ENCODE measurements at regions not wholly inside any gene's neighbourhood (a gene's known extent, or its start where the extent isn't known, plus 50 kb on each side); places are given as distances from the start of the nearest gene placed in this dataset.
"Not testable (repeated sequence)": the region's sequence is repeated elsewhere in the genome, so short reads cannot be mapped to it uniquely, and the experiment has no call there.

DNA sequence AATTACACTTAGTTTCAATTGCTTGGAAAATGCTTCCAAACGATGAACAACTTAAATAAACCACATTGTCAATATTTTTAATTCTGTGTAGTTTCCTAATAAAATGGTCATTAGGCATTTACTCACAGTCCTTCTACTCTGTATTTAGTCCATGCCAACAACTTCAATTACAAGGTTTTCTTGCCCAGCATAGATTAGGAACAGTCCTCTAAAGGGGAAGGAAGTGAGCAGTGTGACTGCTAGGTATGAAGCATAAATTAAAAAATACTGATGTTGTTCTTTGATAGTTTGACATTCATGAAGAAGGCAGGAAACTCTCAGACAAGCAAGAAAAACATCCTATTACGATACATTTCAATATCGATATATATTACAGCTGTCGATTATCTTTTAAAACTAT, 716.0 kb upstream of the PCDH9 start:
- H3K9me3 ChIP-seq (ENCODE audit: control insufficient read depth, low read length), result no peaks in the 10 kb centered on the region
- H3K27me3 ChIP-seq (ENCODE audit: control insufficient read depth, insufficient read depth, low read length, poor library complexity, severe bottlenecking), result no peaks in the 10 kb centered on the region
- H3K36me3 ChIP-seq (ENCODE audit: control insufficient read depth, insufficient read depth, low read length), result no peaks in the 10 kb centered on the region
- no peak overlapping the region for H3K4me3 ChIP-seq (ENCODE audit: insufficient read depth, low read depth, low read length)
- no peak overlapping the region for H3K27ac ChIP-seq (ENCODE audit: insufficient read depth, low read depth, low read length, poor library complexity, severe bottlenecking)
- no peaks in the 10 kb centered on the region for H3K4me1 ChIP-seq (ENCODE audit: control insufficient read depth, insufficient read depth, low read length)
- WGBS, 2 experiments, result 91% methylated on average over 4 of the region's 4 CpGs; no CpG with 5 or more reads in 1 of the 2 experiments

DNA sequence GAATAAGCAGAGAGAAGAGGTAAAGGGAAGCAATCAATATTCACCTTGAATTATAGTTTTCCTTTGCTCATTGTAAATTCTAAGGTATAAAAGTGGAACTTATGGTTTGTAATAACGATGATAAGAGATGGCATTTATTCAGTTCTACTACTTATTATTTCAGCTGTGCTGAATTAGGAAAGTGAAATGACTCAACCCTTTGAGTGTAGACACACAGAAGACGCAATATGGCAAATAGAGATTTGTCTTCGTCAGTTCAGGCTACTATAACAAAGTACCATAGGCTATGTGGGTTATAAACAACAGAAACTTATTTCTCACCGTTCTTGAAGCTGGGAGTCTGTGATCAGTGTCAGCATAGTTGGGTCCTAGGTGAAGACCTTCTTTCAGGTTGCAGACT, 713.0 kb upstream of the PCDH9 start:
- WGBS, 2 experiments, result 86 to 89% methylated on average over 2 to 4 of the region's 4 CpGs
- Histone ChIP-seq H3K4me1 (ENCODE audit: control insufficient read depth, insufficient read depth, low read length) (no peaks in the 10 kb centered on the region), H3K27me3 (ENCODE audit: control insufficient read depth, insufficient read depth, low read length, poor library complexity, severe bottlenecking) (no peaks in the 10 kb centered on the region), H3K27ac (ENCODE audit: insufficient read depth, low read depth, low read length, poor library complexity, severe bottlenecking) (no peak overlapping the region), H3K36me3 (ENCODE audit: control insufficient read depth, insufficient read depth, low read length) (no peaks in the 10 kb centered on the region), H3K4me3 (ENCODE audit: insufficient read depth, low read depth, low read length) (no peak overlapping the region), H3K9me3 (ENCODE audit: control insufficient read depth, low read length) (no peaks in the 10 kb centered on the region)

DNA sequence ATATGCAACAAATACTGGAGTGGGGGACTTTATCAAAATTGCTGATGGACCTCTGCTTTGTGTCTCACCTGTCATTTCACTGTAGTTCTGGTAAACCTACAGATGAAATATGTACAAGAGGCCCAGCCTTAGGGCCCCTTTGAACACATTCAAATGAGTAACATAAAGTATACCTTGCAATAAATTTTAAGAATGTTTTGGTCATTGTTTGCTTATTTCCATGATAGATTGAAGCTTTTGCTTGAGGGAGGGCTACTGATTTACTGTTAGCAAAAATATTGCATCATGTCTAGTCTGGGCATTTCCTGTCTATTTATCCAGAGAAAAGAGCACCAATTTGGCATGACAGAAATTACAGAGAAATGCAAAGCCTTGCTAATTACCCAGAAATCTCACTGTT, 705.5 kb upstream of the PCDH9 start:
- no peak overlapping the region for H3K4me3 ChIP-seq (ENCODE audit: insufficient read depth, low read depth, low read length)
- H3K4me1 ChIP-seq (ENCODE audit: control insufficient read depth, insufficient read depth, low read length), result no peaks in the 10 kb centered on the region
- no peaks in the 10 kb centered on the region for H3K27me3 ChIP-seq (ENCODE audit: control insufficient read depth, insufficient read depth, low read length, poor library complexity, severe bottlenecking)
- no peaks in the 10 kb centered on the region for H3K36me3 ChIP-seq (ENCODE audit: control insufficient read depth, insufficient read depth, low read length)
- H3K9me3 ChIP-seq (ENCODE audit: control insufficient read depth, low read length), result no peaks in the 10 kb centered on the region
- no peak overlapping the region for H3K27ac ChIP-seq (ENCODE audit: insufficient read depth, low read depth, low read length, poor library complexity, severe bottlenecking)

DNA sequence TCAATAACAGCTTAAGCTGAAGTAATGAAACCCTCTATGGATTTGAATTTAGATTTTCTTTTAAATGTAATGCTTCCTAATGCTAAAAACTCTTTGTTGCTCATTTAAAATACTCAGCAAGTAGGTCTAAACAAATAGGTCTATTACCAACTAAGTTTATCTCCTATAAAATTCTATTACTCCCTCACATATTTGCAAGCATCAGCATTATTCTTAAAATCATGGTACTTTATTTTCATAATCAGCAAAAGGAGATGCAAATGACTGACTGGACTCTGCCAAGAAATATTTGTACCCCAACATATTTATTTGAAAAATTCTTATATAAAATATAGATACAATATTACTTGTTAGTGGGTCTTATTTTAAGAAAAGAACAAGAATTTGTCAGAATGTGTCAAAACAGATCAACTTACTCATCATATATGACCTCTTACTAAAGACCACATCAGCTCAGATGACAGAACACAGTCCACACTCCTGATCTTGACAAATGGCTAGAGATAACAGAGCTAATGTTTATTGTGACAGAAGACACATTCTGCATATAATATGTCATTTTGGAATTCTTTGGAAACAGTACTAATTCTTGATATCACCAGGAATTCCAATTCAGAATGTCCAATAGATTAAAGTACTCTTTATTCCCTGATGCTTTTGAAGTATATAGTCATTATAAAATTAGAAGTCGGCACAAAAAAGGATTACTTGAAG, 704.6 kb upstream of the PCDH9 start:
- no peak overlapping the region for H3K4me3 ChIP-seq (ENCODE audit: insufficient read depth, low read depth, low read length)
- no peaks in the 10 kb centered on the region for H3K4me1 ChIP-seq (ENCODE audit: control insufficient read depth, insufficient read depth, low read length)
- no peaks in the 10 kb centered on the region for H3K27me3 ChIP-seq (ENCODE audit: control insufficient read depth, insufficient read depth, low read length, poor library complexity, severe bottlenecking)
- H3K9me3 ChIP-seq (ENCODE audit: control insufficient read depth, low read length), result no peaks in the 10 kb centered on the region
- no peaks in the 10 kb centered on the region for H3K36me3 ChIP-seq (ENCODE audit: control insufficient read depth, insufficient read depth, low read length)
- WGBS, 2 experiments, result 93 to 100% methylated on average over 1 of the region's 1 CpG
- H3K27ac ChIP-seq (ENCODE audit: insufficient read depth, low read depth, low read length, poor library complexity, severe bottlenecking), result no peak overlapping the region

DNA sequence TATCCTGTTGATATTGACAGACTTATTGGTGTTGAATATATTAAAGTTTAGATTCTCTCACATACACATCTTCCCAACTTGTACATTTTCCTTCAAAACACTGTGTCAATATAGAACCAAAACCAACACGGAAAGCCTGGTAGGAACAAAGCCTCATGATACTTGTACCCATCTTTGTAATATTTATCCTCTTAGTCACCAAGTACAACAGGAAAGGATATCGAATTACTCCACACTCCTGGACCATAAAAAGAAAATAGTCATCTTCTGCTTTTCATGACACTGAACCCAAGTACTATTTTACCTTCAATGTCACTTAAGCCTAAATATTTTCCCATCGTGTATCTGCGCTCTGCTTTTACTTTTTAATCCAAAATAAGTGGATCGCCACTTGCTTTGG, 702.9 kb upstream of the PCDH9 start:
- no peaks in the 10 kb centered on the region for H3K4me1 ChIP-seq (ENCODE audit: control insufficient read depth, insufficient read depth, low read length)
- WGBS, 2 experiments, result 94 to 97% methylated on average over 5 of the region's 5 CpGs
- no peaks in the 10 kb centered on the region for H3K27me3 ChIP-seq (ENCODE audit: control insufficient read depth, insufficient read depth, low read length, poor library complexity, severe bottlenecking)
- no peak overlapping the region for H3K27ac ChIP-seq (ENCODE audit: insufficient read depth, low read depth, low read length, poor library complexity, severe bottlenecking)
- H3K36me3 ChIP-seq (ENCODE audit: control insufficient read depth, insufficient read depth, low read length), result no peaks in the 10 kb centered on the region
- H3K9me3 ChIP-seq (ENCODE audit: control insufficient read depth, low read length), result no peaks in the 10 kb centered on the region
- H3K4me3 ChIP-seq (ENCODE audit: insufficient read depth, low read depth, low read length), result no peak overlapping the region

DNA sequence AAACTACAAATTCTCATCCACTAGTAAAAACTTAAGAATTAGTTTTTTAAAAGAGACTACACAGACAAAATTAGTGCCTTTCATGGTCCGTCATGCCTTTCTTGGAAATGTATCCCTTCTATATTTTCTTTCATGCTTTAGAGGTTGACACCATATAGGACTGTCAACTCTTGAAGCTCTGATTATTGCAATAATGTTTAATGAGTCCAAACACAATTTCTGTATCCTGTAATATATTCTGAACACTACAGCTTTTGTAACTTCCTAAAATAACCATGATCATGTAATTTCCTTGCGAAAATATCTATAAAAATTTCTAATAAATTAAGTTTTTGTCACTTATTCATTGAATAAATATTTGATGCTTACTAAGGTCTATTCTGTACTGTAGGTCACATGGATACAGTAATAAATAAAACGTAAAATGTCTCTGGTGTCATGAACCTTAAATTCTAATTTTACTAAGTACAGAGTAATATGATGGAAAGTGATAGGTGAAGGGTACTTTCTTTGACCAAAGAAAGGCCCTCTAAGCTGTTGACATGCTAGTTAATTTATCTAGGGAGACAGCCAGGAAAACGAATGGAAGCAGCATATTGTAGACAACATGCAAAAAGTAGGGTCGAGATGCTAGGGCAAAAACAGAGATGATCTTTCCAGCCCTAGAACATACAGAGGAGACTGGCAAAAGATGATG, 687.3 kb upstream of the PCDH9 start:
- Histone ChIP-seq H3K4me3 (ENCODE audit: insufficient read depth, low read depth, low read length) (no peak overlapping the region), H3K9me3 (ENCODE audit: control insufficient read depth, low read length) (no peaks in the 10 kb centered on the region), H3K36me3 (ENCODE audit: control insufficient read depth, insufficient read depth, low read length) (no peaks in the 10 kb centered on the region), H3K27ac (ENCODE audit: insufficient read depth, low read depth, low read length, poor library complexity, severe bottlenecking) (no peak overlapping the region), H3K27me3 (ENCODE audit: control insufficient read depth, insufficient read depth, low read length, poor library complexity, severe bottlenecking) (no peaks in the 10 kb centered on the region), H3K4me1 (ENCODE audit: control insufficient read depth, insufficient read depth, low read length) (no peaks in the 10 kb centered on the region)
- 88 to 92% methylated on average over 3 to 4 of the region's 5 CpGs for WGBS, 2 experiments

DNA sequence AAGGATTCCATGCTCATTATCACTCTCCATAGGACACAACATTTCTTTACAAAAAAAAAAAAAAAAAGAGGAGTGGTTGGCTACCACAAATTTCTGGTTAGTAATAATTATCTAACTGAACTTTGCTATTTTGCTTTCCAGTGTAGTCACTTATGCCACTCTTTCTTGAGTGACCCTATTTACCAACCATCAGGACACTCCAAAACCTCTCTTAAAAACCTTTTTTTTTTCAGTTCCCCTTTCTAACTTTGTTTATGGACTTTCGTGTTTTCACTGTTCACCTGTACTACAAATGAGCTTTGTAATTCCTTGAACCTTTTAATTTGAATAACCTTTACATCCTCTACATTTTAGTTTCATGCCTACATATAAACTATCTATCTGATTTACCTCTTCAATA, 686.5 kb upstream of the PCDH9 start:
- WGBS, 2 experiments, result 95% methylated on average over 1 of the region's 1 CpG
- Histone ChIP-seq H3K27me3 (ENCODE audit: control insufficient read depth, insufficient read depth, low read length, poor library complexity, severe bottlenecking) (no peaks in the 10 kb centered on the region), H3K4me3 (ENCODE audit: insufficient read depth, low read depth, low read length) (no peak overlapping the region), H3K9me3 (ENCODE audit: control insufficient read depth, low read length) (no peaks in the 10 kb centered on the region), H3K36me3 (ENCODE audit: control insufficient read depth, insufficient read depth, low read length) (no peaks in the 10 kb centered on the region), H3K4me1 (ENCODE audit: control insufficient read depth, insufficient read depth, low read length) (no peaks in the 10 kb centered on the region), H3K27ac (ENCODE audit: insufficient read depth, low read depth, low read length, poor library complexity, severe bottlenecking) (no peak overlapping the region)

DNA sequence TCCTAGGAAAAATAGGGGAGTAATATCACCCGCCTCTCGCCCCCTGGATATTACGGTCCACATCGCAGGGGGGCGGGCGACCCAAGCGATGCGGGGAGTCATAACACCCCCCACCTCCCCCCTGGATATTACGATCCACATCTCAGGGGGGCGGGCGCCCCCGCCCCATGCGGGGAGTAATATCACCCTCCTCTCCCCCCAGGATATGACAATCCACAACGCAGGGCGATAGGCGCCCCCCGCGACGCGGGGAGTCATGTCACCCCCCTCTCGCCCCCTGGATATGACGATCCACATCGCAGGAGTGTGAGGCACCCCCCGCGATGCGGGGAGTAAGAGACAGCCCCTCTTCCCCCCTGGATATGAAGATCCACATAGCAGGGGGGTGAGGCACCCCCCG, 684.4 kb upstream of the PCDH9 start:
- Histone ChIP-seq H3K36me3 (ENCODE audit: control insufficient read depth, insufficient read depth, low read length) (no peaks in the 10 kb centered on the region), H3K4me1 (ENCODE audit: control insufficient read depth, insufficient read depth, low read length) (no peaks in the 10 kb centered on the region), H3K27ac (ENCODE audit: insufficient read depth, low read depth, low read length, poor library complexity, severe bottlenecking) (no peak overlapping the region), H3K4me3 (ENCODE audit: insufficient read depth, low read depth, low read length) (no peak overlapping the region), H3K9me3 (ENCODE audit: control insufficient read depth, low read length) (no peaks in the 10 kb centered on the region), H3K27me3 (ENCODE audit: control insufficient read depth, insufficient read depth, low read length, poor library complexity, severe bottlenecking) (no peaks in the 10 kb centered on the region)
- WGBS, 2 experiments, result 92 to 95% methylated on average over 25 to 27 of the region's 27 CpGs

DNA sequence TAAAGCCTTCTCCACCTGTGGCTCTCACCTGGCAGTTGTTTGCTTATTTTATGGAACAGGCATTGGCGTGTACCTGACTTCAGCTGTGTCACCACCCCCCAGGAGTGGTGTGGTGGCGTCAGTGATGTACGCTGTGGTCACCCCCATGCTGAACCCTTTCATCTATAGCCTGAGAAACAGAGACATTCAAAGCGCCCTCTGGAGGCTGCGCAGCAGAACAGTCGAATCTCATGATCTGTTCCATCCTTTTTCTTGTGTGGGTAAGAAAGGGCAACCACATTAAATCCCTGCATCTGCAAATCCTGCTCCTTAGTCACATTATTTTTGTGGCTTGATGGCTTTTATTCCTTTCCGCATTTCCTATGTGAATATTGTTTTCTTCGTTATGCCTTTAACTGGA, 672.8 kb upstream of the PCDH9 start:
- WGBS, 2 experiments, result 91 to 96% methylated on average over 6 of the region's 8 CpGs
- not testable (repeated sequence) for H3K36me3 ChIP-seq (ENCODE audit: control insufficient read depth, insufficient read depth, low read length); H3K4me3 ChIP-seq (ENCODE audit: insufficient read depth, low read depth, low read length); H3K27me3 ChIP-seq (ENCODE audit: control insufficient read depth, insufficient read depth, low read length, poor library complexity, severe bottlenecking); H3K4me1 ChIP-seq (ENCODE audit: control insufficient read depth, insufficient read depth, low read length); H3K9me3 ChIP-seq (ENCODE audit: control insufficient read depth, low read length); H3K27ac ChIP-seq (ENCODE audit: insufficient read depth, low read depth, low read length, poor library complexity, severe bottlenecking)

DNA sequence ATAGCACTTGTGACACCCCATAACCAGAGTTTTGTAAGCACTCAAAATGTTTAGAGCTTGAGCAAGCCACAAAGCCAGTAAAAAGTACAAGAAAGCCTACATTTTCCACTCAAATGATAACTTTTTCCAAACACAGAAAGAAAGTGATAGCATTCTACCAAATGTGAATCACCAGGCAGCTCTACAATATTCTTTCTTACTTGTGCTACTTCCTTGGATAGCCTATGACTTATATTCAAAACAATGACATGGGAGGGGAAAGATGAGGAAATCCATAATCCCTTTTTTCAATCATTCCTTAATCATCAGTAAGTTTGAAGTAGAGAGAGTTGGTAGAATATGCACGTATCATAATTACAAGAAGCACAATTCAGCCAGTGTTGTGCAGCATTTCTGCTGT, 650.8 kb upstream of the PCDH9 start:
- Histone ChIP-seq H3K36me3 (ENCODE audit: control insufficient read depth, insufficient read depth, low read length) (no peaks in the 10 kb centered on the region), H3K27ac (ENCODE audit: insufficient read depth, low read depth, low read length, poor library complexity, severe bottlenecking) (no peak overlapping the region), H3K9me3 (ENCODE audit: control insufficient read depth, low read length) (no peaks in the 10 kb centered on the region), H3K27me3 (ENCODE audit: control insufficient read depth, insufficient read depth, low read length, poor library complexity, severe bottlenecking) (no peaks in the 10 kb centered on the region), H3K4me3 (ENCODE audit: insufficient read depth, low read depth, low read length) (no peak overlapping the region), H3K4me1 (ENCODE audit: control insufficient read depth, insufficient read depth, low read length) (no peaks in the 10 kb centered on the region)
- WGBS, 2 experiments, result 100% methylated on average over 1 of the region's 1 CpG
